H9 (cell line): ENCODE measurements at regions not wholly inside any gene's neighbourhood (a gene's known extent, or its start where the extent isn't known, plus 50 kb on each side); places are given as distances from the start of the nearest gene placed in this dataset.

Source experiments
- DNase-seq: peaks from one replicate; pipeline ENCODE4 v3.0.0-alpha.2; 2017
- H2AFZ ChIP-seq: one replicate; pipeline ENCODE4 v1.6.1; 2013; ENCODE audit warnings: mild to moderate bottlenecking, low read length, control low read depth, moderate library complexity
- H2AK5ac ChIP-seq: 2 replicates; pipeline ENCODE4 v1.6.1; 2013; ENCODE audit warnings: low read length, control low read depth, mixed read lengths; ENCODE audit not compliant: insufficient read length
- H2BK120ac ChIP-seq: one replicate; pipeline ENCODE4 v1.6.1; 2013; ENCODE audit warnings: low read depth, mild to moderate bottlenecking, low read length, control low read depth, inconsistent platforms; ENCODE audit not compliant: poor library complexity, severe bottlenecking
- H2BK12ac ChIP-seq: 2 replicates; pipeline ENCODE4 v1.6.1; 2013; ENCODE audit warnings: low read length, control low read depth, mixed read lengths, low read depth; ENCODE audit not compliant: insufficient read length
- H2BK15ac ChIP-seq: 2 replicates; pipeline ENCODE4 v1.6.1; 2013; ENCODE audit warnings: low read depth, low read length, control low read depth
- H2BK20ac ChIP-seq: one replicate; pipeline ENCODE4 v1.6.1; 2013; ENCODE audit warnings: low read depth, mild to moderate bottlenecking, low read length, control low read depth, inconsistent platforms; ENCODE audit not compliant: poor library complexity, severe bottlenecking
- H2BK5ac ChIP-seq: 2 replicates; pipeline ENCODE4 v1.6.1; 2013; ENCODE audit warnings: low read length, control low read depth, mixed read lengths; ENCODE audit not compliant: insufficient read length
- H3K14ac ChIP-seq: 2 replicates; pipeline ENCODE4 v1.6.1; 2013; ENCODE audit warnings: low read length, control low read depth; ENCODE audit not compliant: insufficient read depth
- H3K18ac ChIP-seq: 2 replicates; pipeline ENCODE4 v1.6.1; 2013; ENCODE audit warnings: low read depth, mild to moderate bottlenecking, mixed read lengths, low read length, control low read depth; ENCODE audit not compliant: insufficient read length
- H3K23ac ChIP-seq: 2 replicates; pipeline ENCODE4 v1.6.1; 2013; ENCODE audit warnings: low read length, control low read depth, mixed read lengths, low read depth; ENCODE audit not compliant: insufficient read length
- H3K23me2 ChIP-seq: 2 replicates; pipeline ENCODE4 v1.6.1; 2013; ENCODE audit warnings: low read depth, mild to moderate bottlenecking, mixed read lengths, low read length, control low read depth; ENCODE audit not compliant: insufficient read length, poor library complexity, severe bottlenecking
- H3K27ac ChIP-seq: 2 replicates; pipeline ENCODE4 v1.5.1; 2013; ENCODE audit warnings: low read length, control low read depth, mixed read lengths, low read depth; ENCODE audit not compliant: insufficient read length
- H3K27me3 ChIP-seq: 2 replicates; pipeline ENCODE4 v1.6.1; 2013; ENCODE audit warnings: low read length, control low read depth, inconsistent platforms; ENCODE audit not compliant: insufficient read depth
- H3K4ac ChIP-seq: 2 replicates; pipeline ENCODE4 v1.6.1; 2013; ENCODE audit warnings: low read depth, mild to moderate bottlenecking, control low read depth, inconsistent platforms, low read length, moderate library complexity
- H3K4me1 ChIP-seq: 2 replicates; pipeline ENCODE4 v1.6.1; 2013; ENCODE audit warnings: low read length, control low read depth, inconsistent platforms; ENCODE audit not compliant: insufficient read depth
- H3K4me2 ChIP-seq: 2 replicates; pipeline ENCODE4 v1.6.1; 2013; ENCODE audit warnings: low read length, control low read depth, mixed read lengths; ENCODE audit not compliant: insufficient read length, insufficient read depth
- H3K56ac ChIP-seq: 2 replicates; pipeline ENCODE4 v1.6.1; 2013; ENCODE audit warnings: low read depth, mild to moderate bottlenecking, mixed read lengths, low read length, control low read depth; ENCODE audit not compliant: insufficient read length
- H3K79me1 ChIP-seq: 2 replicates; pipeline ENCODE4 v1.6.1; 2013; ENCODE audit warnings: low read depth, mild to moderate bottlenecking, moderate library complexity, low read length, control low read depth, inconsistent platforms; ENCODE audit not compliant: insufficient read depth, poor library complexity, severe bottlenecking
- H3K79me2 ChIP-seq: 2 replicates; pipeline ENCODE4 v1.6.1; 2013; ENCODE audit warnings: low read length, control low read depth, inconsistent platforms; ENCODE audit not compliant: insufficient read depth
- H3K9ac ChIP-seq: 2 replicates; pipeline ENCODE4 v1.6.1; 2013; ENCODE audit warnings: low read length, control low read depth, mixed read lengths; ENCODE audit not compliant: insufficient read length; ENCODE audit errors: extremely low read depth
- H3K9me3 ChIP-seq: one replicate; pipeline ENCODE4 v1.6.1; 2013; ENCODE audit warnings: low read depth, low read length, inconsistent platforms; ENCODE audit not compliant: control insufficient read depth
- H3T11ph ChIP-seq: one replicate; pipeline ENCODE4 v1.6.1; 2013; ENCODE audit warnings: mild to moderate bottlenecking, low read length, control low read depth, inconsistent platforms
- H4K20me1 ChIP-seq: one replicate; pipeline ENCODE4 v1.6.1; 2013; ENCODE audit not compliant: control insufficient read depth, insufficient read length, insufficient read depth
- H4K5ac ChIP-seq: 2 replicates; pipeline ENCODE4 v1.6.1; 2013; ENCODE audit warnings: low read depth, mild to moderate bottlenecking, mixed read lengths, low read length, control low read depth; ENCODE audit not compliant: insufficient read length
- H4K8ac ChIP-seq: replicated peaks from 2 replicates; pipeline ENCODE4 v1.6.1; 2013; ENCODE audit warnings: low read length, control low read depth, mixed read lengths, low read depth; ENCODE audit not compliant: insufficient read length
- H4K91ac ChIP-seq: 2 replicates; pipeline ENCODE4 v1.6.1; 2013; ENCODE audit warnings: low read depth, mild to moderate bottlenecking, moderate library complexity, mixed read lengths, low read length, control low read depth; ENCODE audit not compliant: insufficient read length
- H3K27ac Mint-ChIP-seq, 3 experiments: 2 replicates in 2 of 3; 3 replicates in 1 of 3; pipeline ENCODE4 v1.8.0; 2020 to 2021; ENCODE audit warnings: mixed read lengths in 3 of 3, mild to moderate bottlenecking in 1 of 3, moderate library complexity in 1 of 3
- H3K27me3 Mint-ChIP-seq: 2 replicates; pipeline ENCODE4 v1.8.0; 2021; ENCODE audit warnings: low read depth, mild to moderate bottlenecking, moderate library complexity, mixed read lengths
- H3K36me3 Mint-ChIP-seq, 3 experiments: 2 replicates in 2 of 3; 3 replicates in 1 of 3; pipeline ENCODE4 v1.8.0; 2020 to 2021; ENCODE audit warnings: low read depth in 3 of 3, mixed read lengths in 3 of 3; ENCODE audit not compliant: insufficient read depth in 1 of 3
- H3K4me1 Mint-ChIP-seq, 2 experiments: 2 replicates each; pipeline ENCODE4 v1.8.0; 2020; ENCODE audit warnings: mixed read lengths in 2 of 2
- H3K4me3 Mint-ChIP-seq, 2 experiments: 2 replicates in 1 of 2; 3 replicates in 1 of 2; pipeline ENCODE4 v1.8.0; 2020 to 2021; ENCODE audit warnings: mild to moderate bottlenecking in 2 of 2, mixed read lengths in 2 of 2, moderate library complexity in 1 of 2
- H3K9me3 Mint-ChIP-seq, 2 experiments: 2 replicates in 1 of 2; 3 replicates in 1 of 2; pipeline ENCODE4 v1.8.0; 2020; ENCODE audit warnings: mild to moderate bottlenecking in 2 of 2, mixed read lengths in 2 of 2, moderate library complexity in 1 of 2
- WGBS: extraction: QIAGEN DNeasy Blood & Tissue Kit; methylation state at CpG from one replicate; pipeline ENCODE4 v1.1.7; 2013; ENCODE audit warnings: missing lambda C conversion rate, low lambda C conversion rate, mixed read lengths; ENCODE audit not compliant: insufficient read length; ENCODE audit errors: extremely low coverage; 5-methylcytosine and 5-hydroxymethylcytosine counted together
- TF ChIP-seq, protein P1 (sequence below): fragments of 200-600 bp; sonication (generic); conservative IDR thresholded peaks from 3 replicates; pipeline ENCODE4 v1.8.0; 2021; ENCODE audit warnings: antibody characterized with exemption, mild to moderate bottlenecking

DNA sequence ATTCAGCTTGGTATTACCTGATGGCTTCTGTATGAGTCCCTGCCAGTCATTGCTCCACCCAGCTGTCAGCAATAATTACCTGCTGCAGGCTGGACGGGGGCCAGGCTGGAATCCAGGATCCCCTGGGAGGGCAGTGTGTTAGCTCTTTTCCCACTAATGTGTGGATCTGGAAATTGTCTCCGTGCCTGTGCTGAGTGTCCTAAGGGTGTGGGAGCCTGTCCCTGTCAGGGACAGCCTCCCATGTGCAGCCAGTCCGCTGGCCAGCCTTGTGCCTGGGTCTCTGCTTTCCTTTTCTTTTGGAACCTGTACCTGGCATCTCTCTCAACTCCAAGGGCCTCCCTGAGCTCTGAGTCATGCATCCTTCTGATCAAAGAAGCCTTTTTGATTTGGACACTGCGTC, 107.2 kb upstream of the SPRED2 start:
- H2AFZ ChIP-seq: no peak overlapping the region
- no peak overlapping the region for H3K27ac ChIP-seq
- Mint-ChIP-seq H3K27ac (no peak overlapping the region), H3K4me1 (0 out of 4 replicates have a peak, but pooled peaks cover 0 to 5% of the 10 kb centered on the region in 2 experiments), H3K36me3 (no peaks in the 10 kb centered on the region), H3K9me3 (no peaks in the 10 kb centered on the region), H3K27me3 (peaks cover 24% of the 10 kb centered on the region), H3K4me3 (no peak overlapping the region)
- no peak for DNase-seq
- H4K91ac ChIP-seq: no peak overlapping the region
- H3K56ac ChIP-seq: no peak overlapping the region
- no peaks in the 10 kb centered on the region for H3K23me2 ChIP-seq
- no peak overlapping the region for H2BK20ac ChIP-seq
- no peaks in the 10 kb centered on the region for H3K9me3 ChIP-seq
- no peak overlapping the region for H3K18ac ChIP-seq
- TF ChIP-seq, protein P1, sequence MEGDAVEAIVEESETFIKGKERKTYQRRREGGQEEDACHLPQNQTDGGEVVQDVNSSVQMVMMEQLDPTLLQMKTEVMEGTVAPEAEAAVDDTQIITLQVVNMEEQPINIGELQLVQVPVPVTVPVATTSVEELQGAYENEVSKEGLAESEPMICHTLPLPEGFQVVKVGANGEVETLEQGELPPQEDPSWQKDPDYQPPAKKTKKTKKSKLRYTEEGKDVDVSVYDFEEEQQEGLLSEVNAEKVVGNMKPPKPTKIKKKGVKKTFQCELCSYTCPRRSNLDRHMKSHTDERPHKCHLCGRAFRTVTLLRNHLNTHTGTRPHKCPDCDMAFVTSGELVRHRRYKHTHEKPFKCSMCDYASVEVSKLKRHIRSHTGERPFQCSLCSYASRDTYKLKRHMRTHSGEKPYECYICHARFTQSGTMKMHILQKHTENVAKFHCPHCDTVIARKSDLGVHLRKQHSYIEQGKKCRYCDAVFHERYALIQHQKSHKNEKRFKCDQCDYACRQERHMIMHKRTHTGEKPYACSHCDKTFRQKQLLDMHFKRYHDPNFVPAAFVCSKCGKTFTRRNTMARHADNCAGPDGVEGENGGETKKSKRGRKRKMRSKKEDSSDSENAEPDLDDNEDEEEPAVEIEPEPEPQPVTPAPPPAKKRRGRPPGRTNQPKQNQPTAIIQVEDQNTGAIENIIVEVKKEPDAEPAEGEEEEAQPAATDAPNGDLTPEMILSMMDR: no peak
- no peak overlapping the region for H2BK120ac ChIP-seq
- no peaks in the 10 kb centered on the region for H3K4me1 ChIP-seq
- no peak overlapping the region for H2AK5ac ChIP-seq
- no peak overlapping the region for H3K4ac ChIP-seq
- no peaks in the 10 kb centered on the region for H3K79me2 ChIP-seq
- H3K4me2 ChIP-seq: no peak overlapping the region
- H3T11ph ChIP-seq: no peak overlapping the region
- no peak overlapping the region for H4K8ac ChIP-seq
- H2BK15ac ChIP-seq: no peak overlapping the region
- H3K27me3 ChIP-seq: no peaks in the 10 kb centered on the region
- WGBS: no CpG with 5 or more reads among the region's 4 CpGs
- no peak overlapping the region for H2BK12ac ChIP-seq
- H3K79me1 ChIP-seq: no peaks in the 10 kb centered on the region
- H4K20me1 ChIP-seq: no peaks in the 10 kb centered on the region
- H4K5ac ChIP-seq: no peak overlapping the region
- H3K14ac ChIP-seq: no peak overlapping the region
- no peak overlapping the region for H3K9ac ChIP-seq
- no peak overlapping the region for H3K23ac ChIP-seq
- H2BK5ac ChIP-seq: no peak overlapping the region
